SK-N-SH (cell line): ENCODE measurements at regions not wholly inside any gene's neighbourhood (a gene's known extent, or its start where the extent isn't known, plus 50 kb on each side); places are given as distances from the start of the nearest gene placed in this dataset.

ENCODE experiments used
- CTCF ChIA-PET: fragments of 300-600, 350-600 bp; formaldehyde crosslinking; extraction: SDS; loops from one replicate; lab custom pipeline; 2021; lab: Yijun Ruan, JAX
- POLR2A ChIA-PET: fragments of 350-600 bp; sonication (Branson Sonifier 250); formaldehyde crosslinking; extraction: SDS; loops from one replicate; lab custom pipeline; 2020; ENCODE audit warnings: antibody characterized with exemption, inconsistent platforms; lab: Yijun Ruan, JAX
- DNase-seq: peaks from one replicate; pipeline ENCODE4 v3.0.0; 2012
- H2AFZ ChIP-seq: fragments of 200-600 bp; sonication (generic); 2 replicates; pipeline ENCODE4 v1.8.1; 2016; ENCODE audit warnings: antibody characterized with exemption, mild to moderate bottlenecking, low read depth
- H3F3A ChIP-seq: fragments of 200-600 bp; sonication (generic); replicated peaks from 2 replicates; pipeline ENCODE3; 2016; ENCODE audit warnings: antibody characterized with exemption, mild to moderate bottlenecking; ENCODE audit not compliant: insufficient read depth
- H3K27ac ChIP-seq, 2 experiments: fragments of 200-500 bp in 1 of 2; fragments of 200-600 bp in 1 of 2; sonication (Bioruptor generic) in 1 of 2; sonication (generic), shearing (Covaris generic) in 1 of 2; 2 replicates each; pipeline versions ENCODE4 v1.5.1 to v1.6.1; 2014 to 2016; ENCODE audit warnings: low read depth in 2 of 2, inconsistent platforms in 1 of 2, low read length in 1 of 2, mild to moderate bottlenecking in 1 of 2, mixed read lengths in 1 of 2
- H3K27me3 ChIP-seq: fragments of 200-600 bp; sonication (generic), shearing (Covaris generic); 2 replicates; pipeline ENCODE4 v1.6.1; 2016; ENCODE audit warnings: mixed run types; ENCODE audit not compliant: insufficient read depth
- H3K36me3 ChIP-seq, 2 experiments: fragments of 200-500 bp in 1 of 2; fragments of 200-600 bp in 1 of 2; sonication (Bioruptor generic) in 1 of 2; sonication (generic) in 1 of 2; replicated peaks in 1 of 2; 2 replicates each; pipeline versions ENCODE3 to v1.5.1; 2014 to 2016; ENCODE audit warnings: low read length in 1 of 2, mild to moderate bottlenecking in 1 of 2; ENCODE audit not compliant: insufficient read depth in 2 of 2, control insufficient read depth in 1 of 2
- H3K4me1 ChIP-seq, 2 experiments: fragments of 200-500 bp in 1 of 2; fragments of 200-600 bp in 1 of 2; sonication (Bioruptor generic) in 1 of 2; sonication (generic), shearing (Covaris generic) in 1 of 2; 2 replicates each; pipeline versions ENCODE4 v1.5.1 to v1.6.1; 2014 to 2016; ENCODE audit warnings: low read depth in 1 of 2, low read length in 1 of 2, mixed run types in 1 of 2; ENCODE audit not compliant: insufficient read depth in 2 of 2, control insufficient read depth in 1 of 2
- H3K4me2 ChIP-seq: fragments of 200-600 bp; sonication (generic), shearing (Covaris generic); 2 replicates; pipeline ENCODE4 v1.6.1; 2017; ENCODE audit warnings: mixed run types
- H3K4me3 ChIP-seq, 2 experiments: fragments of 200-500 bp in 1 of 2; fragments of 200-600 bp in 1 of 2; sonication (Bioruptor generic) in 1 of 2; sonication (generic), shearing (Covaris generic) in 1 of 2; 2 replicates each; pipeline versions ENCODE4 v1.5.1 to v1.8.1; 2014 to 2016; ENCODE audit warnings: low read depth in 2 of 2, inconsistent platforms in 1 of 2, low read length in 1 of 2, mild to moderate bottlenecking in 1 of 2, mixed read lengths in 1 of 2, moderate library complexity in 1 of 2
- H3K79me2 ChIP-seq: fragments of 200-600 bp; sonication (generic); 2 replicates; pipeline ENCODE4 v1.8.1; 2017; ENCODE audit warnings: mild to moderate bottlenecking; ENCODE audit not compliant: insufficient read depth
- H3K9ac ChIP-seq: fragments of 200-600 bp; sonication (generic); 2 replicates; pipeline ENCODE4 v1.6.1; 2017; ENCODE audit warnings: mixed run types
- H3K9me2 ChIP-seq: fragments of 200-600 bp; sonication (generic); 2 replicates; pipeline ENCODE4 v1.6.1; 2017; ENCODE audit warnings: mixed run types
- H3K9me3 ChIP-seq: fragments of 200-600 bp; sonication (generic); 2 replicates; pipeline ENCODE4 v1.6.1; 2017; ENCODE audit warnings: mixed run types, mild to moderate bottlenecking, moderate library complexity
- H4K20me1 ChIP-seq: fragments of 200-600 bp; sonication (generic); 2 replicates; pipeline ENCODE4 v1.6.1; 2017; ENCODE audit warnings: mild to moderate bottlenecking, mixed run types; ENCODE audit not compliant: insufficient read depth
- CHD2 ChIP-seq: fragments of 150-350 bp; IDR thresholded peaks from 2 replicates; pipeline ENCODE4 v1.6.1; 2018; ENCODE audit warnings: low read length; ENCODE audit not compliant: partially characterized antibody
- CTCF ChIP-seq: fragments of 200-600 bp; sonication (generic); IDR thresholded peaks from 2 replicates; pipeline ENCODE4 v1.6.1; 2017; ENCODE audit warnings: antibody characterized with exemption, mild to moderate bottlenecking, moderate library complexity
- EP300 ChIP-seq, 2 experiments: IDR thresholded peaks; 2 replicates each; pipeline versions ENCODE4 v1.4.0 to v1.6.1; 2012; ENCODE audit warnings: borderline replicate concordance in 1 of 2, low read depth in 1 of 2, low read length in 1 of 2
- FOSL2 ChIP-seq: IDR thresholded peaks from 2 replicates; pipeline ENCODE4 v1.4.0; 2012; ENCODE audit warnings: low read depth, mild to moderate bottlenecking, moderate library complexity, borderline replicate concordance
- FOXJ3 ChIP-seq: sonication (generic); formaldehyde crosslinking; IDR thresholded peaks from 2 replicates; pipeline ENCODE4 v1.5.1; 2020; ENCODE audit warnings: mild to moderate bottlenecking, missing genetic modification reagents
- GATA2 ChIP-seq: sonication (generic); formaldehyde crosslinking; IDR thresholded peaks from 2 replicates; pipeline ENCODE4 v1.5.0; 2020; ENCODE audit warnings: mild to moderate bottlenecking, missing genetic modification reagents
- IRF3 ChIP-seq: fragments of 150-350 bp; IDR thresholded peaks from 2 replicates; pipeline ENCODE4 v1.6.1; 2016; ENCODE audit warnings: mild to moderate bottlenecking, low read depth, low read length
- MEF2A ChIP-seq: IDR thresholded peaks from 2 replicates; pipeline ENCODE4 v1.4.0; 2012; ENCODE audit warnings: low read depth, borderline replicate concordance
- MXI1 ChIP-seq: IDR thresholded peaks from 2 replicates; pipeline ENCODE4 v1.6.1; 2012; ENCODE audit warnings: mild to moderate bottlenecking, low read depth, low read length, improper control_type of control experiment
- POLR2AphosphoS5 ChIP-seq: IDR thresholded peaks from 2 replicates; pipeline ENCODE4 v1.6.1; 2012; ENCODE audit warnings: low read depth, low read length
- RAD21 ChIP-seq: IDR thresholded peaks from 2 replicates; pipeline ENCODE4 v1.6.1; 2012; ENCODE audit warnings: mild to moderate bottlenecking, low read length
- RCOR1 ChIP-seq: fragments of 150-350 bp; IDR thresholded peaks from 2 replicates; pipeline ENCODE4 v1.6.1; 2017; ENCODE audit warnings: antibody characterized with exemption, low read length
- SMC3 ChIP-seq: IDR thresholded peaks from 2 replicates; pipeline ENCODE4 v1.6.1; 2012; ENCODE audit warnings: low read depth, low read length, improper control_type of control experiment
- TEAD4 ChIP-seq: IDR thresholded peaks from 2 replicates; pipeline ENCODE4 v1.4.0; 2012; ENCODE audit warnings: mild to moderate bottlenecking, borderline replicate concordance; ENCODE audit not compliant: insufficient read depth
- USF2 ChIP-seq: fragments of 150-350 bp; IDR thresholded peaks from 2 replicates; pipeline ENCODE4 v1.6.1; 2017; ENCODE audit warnings: antibody characterized with exemption, low read length, low read depth, borderline replicate concordance
- YY1 ChIP-seq: IDR thresholded peaks from 2 replicates; pipeline ENCODE4 v1.4.0; 2012; ENCODE audit warnings: low read depth, mild to moderate bottlenecking
- WGBS: methylation state at CpG from one replicate; pipeline ENCODE4 v1.1.6; 2017; ENCODE audit warnings: low lambda C conversion rate; 5-methylcytosine and 5-hydroxymethylcytosine counted together

- TF ChIP-seq MEF2A (no peak), TEAD4 (no peak), RCOR1 (no peak), GATA2 (CRISPR knock-in tag) (no peak), IRF3 (no peak), CHD2 (no peak), USF2 (no peak), FOSL2 (no peak), YY1 (no peak), FOXJ3 (CRISPR knock-in tag) (no peak), MXI1 (no peak), RAD21 (no peak)
- TF ChIP-seq, all 33 proteins: peak for 0
These were observed 81.5 kb upstream of the SHISA2 start (continued) for GRCh38 chr13:26133286-26133685.

- POLR2A ChIA-PET: no interaction called here
- 29% methylated on average over 2 of the region's 2 CpGs for WGBS
- H4K20me1 ChIP-seq: no peaks in the 10 kb centered on the region
- H3K9me3 ChIP-seq: no peaks in the 10 kb centered on the region
- H3K4me1 ChIP-seq: no peaks in the 10 kb centered on the region
- no peak for DNase-seq
- H3K27me3 ChIP-seq: no peaks in the 10 kb centered on the region
- no peak overlapping the region for H2AFZ ChIP-seq
- TF ChIP-seq IRF3 (no peak), EP300 (IDR thresholded peaks at IDR 0.05; ENCODE audit: borderline replicate concordance in 1 of 2, low read depth in 1 of 2, low read length in 1 of 2) (no peak), CTCF (peak; percentile 37), POLR2AphosphoS5 (no peak), SMC3 (no peak), RAD21 (peak; percentile 41)
- no peaks in the 10 kb centered on the region for H3K36me3 ChIP-seq
- no peak overlapping the region for H3K4me3 ChIP-seq
- no peak overlapping the region for H3K4me2 ChIP-seq
- CTCF ChIA-PET: interaction anchor here (0.7 to 0.8 kb wide), 2 partner anchors 12 to 14 kb away, joined by 3 read pairs; no protein-coding TSS in a partner anchor
- H3K9ac ChIP-seq: no peak overlapping the region
- no peaks in the 10 kb centered on the region for H3K79me2 ChIP-seq
- H3K9me2 ChIP-seq: no peaks in the 10 kb centered on the region
- no peak overlapping the region for H3K27ac ChIP-seq
- no peaks in the 10 kb centered on the region for H3F3A ChIP-seq
These were observed 80.9 kb upstream of the SHISA2 start for GRCh38 chr13:26132756-26133155.
